ENCODE measurements at regions not wholly inside any gene's neighbourhood (a gene's known extent, or its start where the extent isn't known, plus 50 kb on each side); places are given as distances from the start of the nearest gene placed in this dataset.

DNA sequence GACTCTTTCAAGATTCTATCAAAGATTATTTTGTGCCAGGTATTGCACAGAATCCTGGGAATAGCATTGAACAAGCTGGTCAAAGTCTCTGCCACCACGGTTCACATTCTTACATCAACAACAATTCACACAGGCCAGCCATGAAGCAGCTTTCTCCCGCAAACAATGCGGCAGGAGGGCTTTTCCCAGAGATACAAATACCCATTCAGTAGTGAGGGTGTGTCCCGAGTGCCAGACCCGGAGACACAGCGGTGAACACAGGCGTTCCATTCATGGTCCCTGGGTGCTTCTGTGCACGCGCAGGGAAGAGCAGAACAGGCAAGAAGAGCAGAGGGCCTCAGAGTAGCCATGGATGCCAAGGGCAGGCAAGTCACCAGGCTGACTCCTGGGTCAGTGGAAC, 83.3 kb upstream of the PDE10A start:
- H2AFZ ChIP-seq (ENCODE audit: low read length) = no peak overlapping the region
- TF ChIP-seq EZH2phosphoT487 (IDR thresholded peaks at IDR 0.05; ENCODE audit: borderline replicate concordance) = no peak
- TF ChIP-seq, protein P1, sequence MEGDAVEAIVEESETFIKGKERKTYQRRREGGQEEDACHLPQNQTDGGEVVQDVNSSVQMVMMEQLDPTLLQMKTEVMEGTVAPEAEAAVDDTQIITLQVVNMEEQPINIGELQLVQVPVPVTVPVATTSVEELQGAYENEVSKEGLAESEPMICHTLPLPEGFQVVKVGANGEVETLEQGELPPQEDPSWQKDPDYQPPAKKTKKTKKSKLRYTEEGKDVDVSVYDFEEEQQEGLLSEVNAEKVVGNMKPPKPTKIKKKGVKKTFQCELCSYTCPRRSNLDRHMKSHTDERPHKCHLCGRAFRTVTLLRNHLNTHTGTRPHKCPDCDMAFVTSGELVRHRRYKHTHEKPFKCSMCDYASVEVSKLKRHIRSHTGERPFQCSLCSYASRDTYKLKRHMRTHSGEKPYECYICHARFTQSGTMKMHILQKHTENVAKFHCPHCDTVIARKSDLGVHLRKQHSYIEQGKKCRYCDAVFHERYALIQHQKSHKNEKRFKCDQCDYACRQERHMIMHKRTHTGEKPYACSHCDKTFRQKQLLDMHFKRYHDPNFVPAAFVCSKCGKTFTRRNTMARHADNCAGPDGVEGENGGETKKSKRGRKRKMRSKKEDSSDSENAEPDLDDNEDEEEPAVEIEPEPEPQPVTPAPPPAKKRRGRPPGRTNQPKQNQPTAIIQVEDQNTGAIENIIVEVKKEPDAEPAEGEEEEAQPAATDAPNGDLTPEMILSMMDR (conservative IDR thresholded peaks at IDR 0.05; ENCODE audit: low read length) = no peak
- H3K36me3 ChIP-seq (ENCODE audit: insufficient read depth, low read length) = no peaks in the 10 kb centered on the region

DNA sequence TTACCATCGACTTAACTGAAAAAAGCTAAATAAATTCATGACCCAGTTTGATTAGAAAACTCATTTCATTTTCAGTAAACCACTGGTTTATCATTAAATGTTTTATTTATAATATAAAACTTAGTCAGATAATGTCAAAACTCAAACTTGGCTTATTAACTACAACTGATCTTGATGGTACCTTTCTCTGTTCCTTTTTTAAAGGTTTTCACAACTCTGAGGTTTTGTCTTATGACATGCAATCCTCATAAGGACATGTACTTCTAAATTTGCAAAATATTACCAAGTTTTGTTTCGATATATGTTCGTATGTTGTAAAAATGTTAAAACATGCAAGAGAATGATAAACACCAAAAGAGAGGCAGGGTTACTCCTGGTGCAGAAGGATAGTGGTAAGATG, 82.5 kb upstream of the PDE10A start:
- Histone ChIP-seq H3K9ac (ENCODE audit: low read depth, low read length, poor library complexity, severe bottlenecking) (no peak overlapping the region), H3K9me2 (replicated peaks; ENCODE audit: low read depth, low read length) (no peaks in the 10 kb centered on the region), H3K4me1 (ENCODE audit: insufficient read depth, low read length, poor library complexity, severe bottlenecking) (no peaks in the 10 kb centered on the region), H3K4me2 (ENCODE audit: low read depth, low read length, poor library complexity, severe bottlenecking) (no peak overlapping the region), H3K79me2 (ENCODE audit: insufficient read depth, low read length) (no peaks in the 10 kb centered on the region), H3K4me3 (ENCODE audit: low read length, poor library complexity, severe bottlenecking) (no peak overlapping the region), H3K27me3 (ENCODE audit: insufficient read depth, low read length, poor library complexity, severe bottlenecking) (no peaks in the 10 kb centered on the region), H3F3A (ENCODE audit: low read depth) (no peaks in the 10 kb centered on the region), H3K36me3 (ENCODE audit: insufficient read depth, low read length) (no peaks in the 10 kb centered on the region), H4K20me1 (ENCODE audit: insufficient read depth, low read length, poor library complexity, severe bottlenecking) (no peaks in the 10 kb centered on the region), H2AFZ (ENCODE audit: low read length) (no peak overlapping the region), H3K9me3 (ENCODE audit: insufficient read depth, low read depth, low read length) (no peaks in the 10 kb centered on the region)
- no peak for TF ChIP-seq EZH2phosphoT487 (IDR thresholded peaks at IDR 0.05; ENCODE audit: borderline replicate concordance)
- TF ChIP-seq, protein P1 (conservative IDR thresholded peaks at IDR 0.05; ENCODE audit: low read length) = no peak

More for the DNA sequence above, 83.3 kb upstream of the PDE10A start:
- H3K79me2 ChIP-seq (ENCODE audit: insufficient read depth, low read length) = no peaks in the 10 kb centered on the region
- no peaks in the 10 kb centered on the region for H3K9me2 ChIP-seq (replicated peaks; ENCODE audit: low read depth, low read length)
- H3K4me1 ChIP-seq (ENCODE audit: insufficient read depth, low read length, poor library complexity, severe bottlenecking) = no peaks in the 10 kb centered on the region
- H3K9ac ChIP-seq (ENCODE audit: low read depth, low read length, poor library complexity, severe bottlenecking) = no peak overlapping the region
- H3F3A ChIP-seq (ENCODE audit: low read depth) = no peaks in the 10 kb centered on the region
- H4K20me1 ChIP-seq (ENCODE audit: insufficient read depth, low read length, poor library complexity, severe bottlenecking) = no peaks in the 10 kb centered on the region
- H3K4me3 ChIP-seq (ENCODE audit: low read length, poor library complexity, severe bottlenecking) = no peak overlapping the region
- no peak overlapping the region for H3K4me2 ChIP-seq (ENCODE audit: low read depth, low read length, poor library complexity, severe bottlenecking)
- H3K9me3 ChIP-seq (ENCODE audit: insufficient read depth, low read depth, low read length) = no peaks in the 10 kb centered on the region
- no peaks in the 10 kb centered on the region for H3K27me3 ChIP-seq (ENCODE audit: insufficient read depth, low read length, poor library complexity, severe bottlenecking)

GRCh38 chr6:165744555-165745228, 81.7 kb upstream of the PDE10A start:
- Histone ChIP-seq H3K79me2 (ENCODE audit: insufficient read depth, low read length) (no peaks in the 10 kb centered on the region), H3K4me2 (ENCODE audit: low read depth, low read length, poor library complexity, severe bottlenecking) (no peak overlapping the region), H2AFZ (ENCODE audit: low read length) (no peak overlapping the region), H3K9me3 (ENCODE audit: insufficient read depth, low read depth, low read length) (no peaks in the 10 kb centered on the region), H3K4me1 (ENCODE audit: insufficient read depth, low read length, poor library complexity, severe bottlenecking) (no peaks in the 10 kb centered on the region), H4K20me1 (ENCODE audit: insufficient read depth, low read length, poor library complexity, severe bottlenecking) (no peaks in the 10 kb centered on the region), H3K27me3 (ENCODE audit: insufficient read depth, low read length, poor library complexity, severe bottlenecking) (no peaks in the 10 kb centered on the region), H3K9me2 (replicated peaks; ENCODE audit: low read depth, low read length) (no peaks in the 10 kb centered on the region), H3F3A (ENCODE audit: low read depth) (no peaks in the 10 kb centered on the region), H3K36me3 (ENCODE audit: insufficient read depth, low read length) (no peaks in the 10 kb centered on the region), H3K9ac (ENCODE audit: low read depth, low read length, poor library complexity, severe bottlenecking) (no peak overlapping the region), H3K4me3 (ENCODE audit: low read length, poor library complexity, severe bottlenecking) (no peak overlapping the region)
- TF ChIP-seq, protein P1 (conservative IDR thresholded peaks at IDR 0.05; ENCODE audit: low read length) = no peak
- no peak for TF ChIP-seq EZH2phosphoT487 (IDR thresholded peaks at IDR 0.05; ENCODE audit: borderline replicate concordance)
